ENCODE measurements at regions not wholly inside any gene's neighbourhood (a gene's known extent, or its start where the extent isn't known, plus 50 kb on each side); places are given as distances from the start of the nearest gene placed in this dataset.

- intact Hi-C loops (cut with DNase I) = no loop called here
- no peaks in the 10 kb centered on the region for H3K36me3 ChIP-seq (replicated peaks in 1 of 2; ENCODE audit: insufficient read depth in 1 of 2, low read depth in 2 of 2)
- no peak overlapping the region for H3K27ac ChIP-seq
- ATAC-seq (no peak), DNase-seq (no peak)
- no peak overlapping the region for H3K4me3 ChIP-seq
- WGBS, 2 donors = 77 to 78% methylated on average over 5 of the region's 5 CpGs
- no peaks in the 10 kb centered on the region for H3K9me3 ChIP-seq
- no peaks in the 10 kb centered on the region for H3K27me3 ChIP-seq
- TF ChIP-seq POLR2A (IDR thresholded peaks at IDR 0.05) = no peak
- no peak for TF ChIP-seq CTCF (IDR thresholded peaks at IDR 0.05)
- no peaks in the 10 kb centered on the region for H3K4me1 ChIP-seq
These were observed 107.2 kb upstream of the SLC25A36 start for GRCh38 chr3:140834266-140835037.

- H3K27ac ChIP-seq = no peak overlapping the region
- ATAC-seq (no peak), DNase-seq (no peak)
- WGBS, 2 donors = 71 to 74% methylated on average over 4 of the region's 4 CpGs
- H3K27me3 ChIP-seq = no peaks in the 10 kb centered on the region
- intact Hi-C loops (cut with DNase I) = no loop called here
- H3K4me1 ChIP-seq = no peaks in the 10 kb centered on the region
- H3K9me3 ChIP-seq = no peaks in the 10 kb centered on the region
- no peaks in the 10 kb centered on the region for H3K36me3 ChIP-seq (replicated peaks in 1 of 2; ENCODE audit: insufficient read depth in 1 of 2, low read depth in 2 of 2)
- TF ChIP-seq POLR2A (IDR thresholded peaks at IDR 0.05) (no peak), CTCF (IDR thresholded peaks at IDR 0.05) (no peak)
- no peak overlapping the region for H3K4me3 ChIP-seq
These were observed 98.5 kb upstream of the SLC25A36 start for GRCh38 chr3:140842984-140843649.

GRCh38 chr3:140843656-140844055, 98.0 kb upstream of the SLC25A36 start:
- intact Hi-C loops (cut with DNase I) = no loop called here
- Histone ChIP-seq H3K4me1 (no peaks in the 10 kb centered on the region), H3K9me3 (no peaks in the 10 kb centered on the region), H3K27ac (no peak overlapping the region), H3K27me3 (no peaks in the 10 kb centered on the region), H3K36me3 (replicated peaks in 1 of 2; ENCODE audit: insufficient read depth in 1 of 2, low read depth in 2 of 2) (no peaks in the 10 kb centered on the region), H3K4me3 (no peak overlapping the region)
- ATAC-seq (no peak), DNase-seq (no peak)
- TF ChIP-seq POLR2A (IDR thresholded peaks at IDR 0.05) (no peak), CTCF (IDR thresholded peaks at IDR 0.05) (no peak)
- 70 to 74% methylated on average over 3 of the region's 3 CpGs for whole genome bisulfite sequencing, 2 donors

- Histone ChIP-seq H3K27me3 (no peaks in the 10 kb centered on the region), H3K9me3 (no peaks in the 10 kb centered on the region), H3K4me3 (no peak overlapping the region), H3K36me3 (replicated peaks in 1 of 2; ENCODE audit: insufficient read depth in 1 of 2, low read depth in 2 of 2) (no peaks in the 10 kb centered on the region), H3K27ac (no peak overlapping the region), H3K4me1 (no peaks in the 10 kb centered on the region)
- WGBS, 2 donors = 63 to 68% methylated on average over 1 of the region's 1 CpG
- DNase-seq = no peak
- TF ChIP-seq CTCF (IDR thresholded peaks at IDR 0.05) (no peak), POLR2A (IDR thresholded peaks at IDR 0.05) (no peak)
- no peak for ATAC-seq
- intact Hi-C loops (cut with DNase I) = no loop called here
These were observed 97.6 kb upstream of the SLC25A36 start for GRCh38 chr3:140844072-140844471.

Data from body of pancreas (tissue), 4 donors.